HG03457 (cell line): ENCODE measurements at regions not wholly inside any gene's neighbourhood (a gene's known extent, or its start where the extent isn't known, plus 50 kb on each side); places are given as distances from the start of the nearest gene placed in this dataset.

ENCODE experiments used
- ATAC-seq: cut with Tn5 transposase; IDR thresholded peaks from one replicate; pipeline ENCODE4 v1.9.1; 2021; ENCODE audit warnings: moderate number of reproducible peaks; ENCODE audit not compliant: unreplicated experiment

DNA sequence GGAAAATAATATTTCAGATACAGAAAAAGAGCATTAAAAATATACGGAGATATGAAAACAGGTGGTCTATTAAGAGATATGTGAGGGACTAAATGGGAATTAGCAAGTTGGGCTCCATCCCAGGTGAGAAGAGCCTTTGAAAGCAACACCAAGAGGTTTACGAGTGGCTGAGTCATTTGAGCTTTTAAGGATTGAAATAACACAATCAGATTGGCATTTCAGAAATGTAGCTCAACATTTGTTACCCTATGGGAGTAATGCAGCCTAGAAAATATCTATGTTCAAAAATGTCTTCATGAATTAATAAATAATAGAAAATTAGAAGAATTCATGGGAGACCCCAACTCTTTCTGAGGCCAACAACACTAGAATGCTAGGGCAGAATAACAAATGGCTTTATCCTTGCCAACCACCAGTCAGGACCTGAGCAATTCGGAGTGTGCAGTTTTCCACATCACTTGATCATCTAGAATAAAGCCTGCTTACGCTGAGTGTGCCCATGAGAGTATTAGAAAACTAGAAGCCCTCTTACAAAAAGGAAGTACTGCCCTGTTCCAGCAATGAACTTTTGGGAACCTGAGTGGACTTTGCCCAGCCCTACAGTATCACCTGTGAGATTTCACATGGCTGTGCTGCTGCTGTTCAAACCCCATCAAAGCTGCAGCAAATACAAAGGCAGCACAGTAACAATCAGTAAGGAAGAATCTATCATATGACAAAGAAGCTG, 538.0 kb upstream of the CAMK1G start:
- no peak for ATAC-seq

DNA sequence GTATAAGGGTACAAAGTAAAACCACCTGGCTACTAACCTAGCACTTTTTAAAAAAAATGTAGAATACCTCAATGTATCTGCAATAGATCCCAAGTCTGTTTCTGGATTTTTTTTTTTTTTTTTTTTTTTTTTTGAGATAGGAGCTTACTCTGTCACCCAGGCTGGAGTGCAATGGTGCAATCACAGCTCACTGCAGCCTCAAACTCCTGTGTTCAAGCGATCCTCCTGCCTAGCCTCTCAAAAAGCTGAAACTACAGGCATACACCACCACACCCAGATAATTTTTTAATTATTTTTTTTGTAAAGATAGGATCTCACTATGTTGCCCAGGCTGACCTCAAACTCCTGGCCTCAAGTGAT, 537.5 kb upstream of the CAMK1G start:
- ATAC-seq = no peak

GRCh38 chr1:209046935-209047334, 536.6 kb upstream of the CAMK1G start:
- no peak for ATAC-seq

DNA sequence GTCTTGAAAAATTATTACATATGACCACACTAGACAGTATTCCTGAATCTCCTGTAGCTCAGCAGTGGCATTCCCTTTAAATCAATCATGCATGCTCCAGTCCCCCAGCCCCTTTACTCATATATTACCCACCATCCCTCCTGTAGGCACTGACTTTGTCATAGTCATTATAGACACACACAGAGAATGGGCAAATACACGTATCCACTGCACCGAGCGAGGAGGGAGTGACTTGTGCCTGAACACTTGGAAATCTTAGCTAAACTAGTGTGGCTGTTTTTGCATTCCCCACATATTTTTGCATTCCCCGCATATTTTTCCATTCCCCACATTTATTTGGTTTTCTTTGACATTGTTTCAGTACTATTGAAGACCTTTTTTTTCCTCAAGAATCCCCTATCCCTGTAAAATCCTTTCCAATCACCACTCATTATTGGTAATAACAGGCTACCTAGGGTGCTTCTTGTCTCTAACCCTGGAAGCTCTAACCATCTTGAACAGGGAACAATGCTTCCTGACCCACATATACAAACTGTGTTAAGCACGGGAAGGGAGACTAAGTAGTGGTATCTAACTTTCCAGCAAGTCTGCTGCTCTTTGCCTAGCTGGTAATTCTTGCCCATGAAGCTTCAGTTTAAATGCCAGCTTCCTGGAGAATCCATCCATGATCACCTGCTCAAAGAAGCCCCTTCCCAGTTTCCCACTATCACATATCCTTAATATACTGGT, 534.4 kb upstream of the CAMK1G start:
- ATAC-seq = no peak

DNA sequence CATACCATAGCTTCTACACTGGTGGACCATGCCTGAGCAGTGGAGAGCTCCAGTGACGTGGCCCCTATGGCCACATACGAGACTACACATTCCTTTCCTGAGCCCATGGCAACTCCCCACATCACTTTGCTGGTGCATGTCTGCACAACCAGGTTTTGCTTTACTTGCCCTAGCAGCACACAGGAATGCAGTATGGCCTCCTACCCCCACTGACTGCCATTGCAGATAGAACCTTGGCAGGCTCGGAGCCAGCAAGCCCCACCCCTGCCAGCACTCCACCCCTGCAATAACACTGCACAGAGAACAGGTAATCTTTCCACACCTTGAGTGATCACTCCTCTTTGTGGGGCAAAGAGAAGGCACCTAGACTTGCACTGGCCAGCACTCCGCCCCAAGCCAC, 531.9 kb upstream of the CAMK1G start:
- no peak for ATAC-seq

DNA sequence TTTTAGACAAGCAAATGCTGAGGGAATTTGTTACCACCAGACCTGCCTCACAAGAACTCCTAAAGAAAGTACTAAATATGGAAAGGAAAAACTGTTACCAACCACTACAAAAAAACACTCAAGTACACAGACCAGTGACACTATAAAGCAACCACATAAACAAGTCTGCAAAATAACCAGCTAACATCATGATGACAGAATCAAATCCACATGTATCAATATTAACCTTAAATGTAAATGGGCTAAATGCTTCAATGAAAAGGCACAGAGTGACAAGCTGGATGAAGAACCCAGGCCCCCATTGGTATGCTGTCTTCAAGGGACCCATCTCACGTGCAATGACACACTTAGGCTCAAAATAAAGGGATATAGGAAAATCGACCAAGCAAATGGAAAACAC, 529.9 kb upstream of the CAMK1G start:
- no peak for ATAC-seq

GRCh38 chr1:209057083-209057482, 526.4 kb upstream of the CAMK1G start:
- no peak for ATAC-seq

DNA sequence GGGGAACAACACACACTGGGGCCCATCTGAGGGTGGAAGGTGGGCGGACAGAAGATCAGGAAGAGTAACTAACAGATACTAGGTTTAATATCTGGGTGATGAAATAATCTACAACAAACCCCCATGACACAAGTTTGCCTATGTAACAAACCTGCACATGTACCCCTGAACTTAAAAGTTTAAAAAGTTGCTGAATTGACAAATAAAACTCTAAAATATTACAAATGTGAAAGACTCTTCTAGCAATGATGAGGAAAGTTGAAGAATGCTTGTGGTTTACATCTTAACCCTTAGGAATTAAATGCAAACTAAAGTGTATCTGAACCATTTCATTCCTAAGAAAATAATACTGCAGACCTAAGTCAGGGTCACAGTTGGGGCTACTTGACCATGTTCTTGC, 525.6 kb upstream of the CAMK1G start:
- ATAC-seq = no peak

DNA sequence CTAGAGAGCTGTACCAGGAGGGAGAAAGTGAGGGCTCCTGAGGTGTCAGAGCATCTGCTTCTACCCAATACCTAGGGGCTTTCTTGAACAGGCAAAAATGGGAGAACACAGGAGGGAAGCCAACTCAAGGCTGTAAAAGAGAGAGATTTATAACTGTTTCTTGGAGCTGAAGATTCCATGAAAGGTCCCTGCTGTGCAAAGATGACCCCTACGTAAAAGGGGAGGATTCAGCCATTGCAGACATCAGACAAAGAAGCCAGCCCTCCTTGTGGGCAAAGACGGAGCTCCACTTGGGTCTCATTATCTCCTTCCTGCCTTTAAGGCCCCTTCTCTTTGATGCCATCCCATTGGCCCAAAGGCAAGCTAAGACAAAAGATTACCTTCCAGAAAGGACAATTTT, 524.1 kb upstream of the CAMK1G start:
- ATAC-seq = no peak

DNA sequence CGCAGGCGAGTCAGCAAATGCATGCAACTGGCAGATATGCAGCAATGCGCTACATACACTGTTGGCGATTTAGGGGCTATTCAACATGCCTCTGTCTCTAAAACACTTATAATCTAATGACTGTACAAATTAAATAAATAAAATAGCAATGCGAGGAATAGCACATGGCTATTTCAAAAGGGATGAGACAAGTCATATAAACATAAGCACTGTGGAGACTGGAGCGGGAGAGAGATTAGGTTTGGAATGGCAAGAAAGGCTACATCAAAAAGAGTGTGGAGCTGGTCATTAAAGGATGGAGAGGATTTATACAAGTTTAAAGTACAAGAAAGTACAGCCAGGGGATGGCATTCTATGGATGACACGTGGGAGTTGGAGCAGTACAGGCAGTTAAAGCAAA, 523.5 kb upstream of the CAMK1G start:
- ATAC-seq = no peak

DNA sequence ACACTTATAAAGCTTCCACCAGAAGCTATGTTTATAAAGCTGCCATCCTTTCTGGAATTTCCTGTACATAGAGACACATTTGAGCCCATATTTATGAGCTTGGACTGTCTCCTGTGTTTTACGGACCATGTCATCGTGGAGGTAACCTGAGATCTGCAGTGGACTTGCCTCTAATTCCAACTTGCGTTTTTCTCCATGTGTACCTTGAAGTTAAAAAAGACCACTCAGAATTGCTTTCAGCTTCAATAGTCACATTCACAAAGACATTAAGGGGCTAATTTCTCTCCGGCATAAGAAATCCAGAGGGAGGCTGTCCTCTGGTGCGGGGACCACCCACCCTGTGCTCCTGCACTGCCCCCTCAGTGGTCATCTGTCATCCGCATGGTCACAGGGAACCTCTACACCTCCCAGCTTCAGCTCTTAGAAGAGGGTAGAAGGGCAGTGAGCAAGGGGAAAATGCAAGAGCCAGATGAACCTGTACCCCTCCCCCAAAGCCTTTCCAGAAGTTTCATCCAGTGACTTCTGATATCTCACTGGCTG, 521.4 kb upstream of the CAMK1G start:
- no peak for ATAC-seq

DNA sequence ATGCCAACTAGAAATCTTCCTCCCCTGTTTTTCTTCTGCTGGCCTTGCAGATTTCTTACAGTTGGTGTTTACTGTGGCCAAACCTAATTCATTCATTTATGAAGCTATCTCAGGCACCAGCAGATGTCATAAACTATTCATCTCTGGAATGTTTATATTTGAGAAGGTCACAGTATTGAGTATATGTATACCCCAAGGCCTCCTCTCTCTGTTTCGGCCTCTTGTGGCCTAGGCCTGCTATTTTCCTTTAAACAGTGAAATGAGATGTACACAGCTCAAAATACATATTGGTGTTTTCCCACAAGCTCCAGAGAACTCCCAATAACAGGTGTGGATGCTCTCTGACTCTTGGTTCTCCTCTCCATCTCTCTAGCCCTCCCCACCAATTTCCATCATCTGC, 520.7 kb upstream of the CAMK1G start:
- no peak for ATAC-seq

GRCh38 chr1:209063767-209064659, 519.5 kb upstream of the CAMK1G start:
- no peak for ATAC-seq

DNA sequence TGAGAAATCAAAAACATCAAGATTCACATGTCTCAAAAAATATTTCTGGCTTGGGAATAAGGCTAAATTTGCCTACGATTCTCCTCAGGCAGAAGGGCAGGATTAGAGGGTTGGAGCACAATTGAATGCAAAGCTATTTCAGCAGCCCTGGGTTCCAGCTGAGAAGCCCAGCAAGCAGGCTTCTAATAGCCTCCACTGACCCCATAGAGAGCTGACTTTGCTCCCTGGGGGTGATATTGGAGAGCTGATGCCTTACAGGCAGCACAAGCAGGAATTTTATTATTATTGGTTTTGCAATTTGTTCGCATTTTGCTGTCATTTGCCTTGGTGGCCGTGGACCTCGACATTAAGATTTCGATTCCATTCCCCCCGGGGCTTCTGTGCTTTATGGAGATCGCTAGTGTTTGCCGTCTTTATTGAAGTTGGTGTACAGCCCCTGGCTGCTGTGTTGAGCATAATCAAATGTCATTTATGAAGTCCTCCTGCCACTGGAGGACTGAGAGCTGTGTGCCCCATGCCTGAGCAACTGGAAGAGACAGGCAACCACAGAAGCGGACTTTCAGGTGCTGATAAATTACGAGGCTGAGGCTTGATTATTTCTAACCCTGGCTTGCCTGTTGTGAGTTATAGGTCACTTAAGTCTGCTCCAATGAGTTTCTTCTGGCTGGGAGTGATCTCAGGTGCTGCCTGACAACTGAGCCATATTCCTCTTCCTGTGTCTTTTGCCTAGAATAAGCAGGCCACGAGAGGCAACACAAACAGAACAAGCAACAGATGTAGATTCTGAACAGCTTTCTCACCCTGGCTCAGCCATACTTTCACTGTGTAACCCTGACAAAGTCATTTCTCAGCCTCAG, 518.4 kb upstream of the CAMK1G start:
- ATAC-seq = no peak

GRCh38 chr1:209072481-209072880, 511.0 kb upstream of the CAMK1G start:
- no peak for ATAC-seq

- ATAC-seq = no peak
These were observed 509.6 kb upstream of the CAMK1G start for GRCh38 chr1:209073879-209074278.

GRCh38 chr1:209074575-209075250, 508.8 kb upstream of the CAMK1G start:
- no peak for ATAC-seq

GRCh38 chr1:209076688-209077087, 506.8 kb upstream of the CAMK1G start:
- ATAC-seq = no peak

GRCh38 chr1:209080170-209080781, 503.2 kb upstream of the CAMK1G start:
- ATAC-seq = no peak
